ENCODE measurements at regions not wholly inside any gene's neighbourhood (a gene's known extent, or its start where the extent isn't known, plus 50 kb on each side); places are given as distances from the start of the nearest gene placed in this dataset.

DNA sequence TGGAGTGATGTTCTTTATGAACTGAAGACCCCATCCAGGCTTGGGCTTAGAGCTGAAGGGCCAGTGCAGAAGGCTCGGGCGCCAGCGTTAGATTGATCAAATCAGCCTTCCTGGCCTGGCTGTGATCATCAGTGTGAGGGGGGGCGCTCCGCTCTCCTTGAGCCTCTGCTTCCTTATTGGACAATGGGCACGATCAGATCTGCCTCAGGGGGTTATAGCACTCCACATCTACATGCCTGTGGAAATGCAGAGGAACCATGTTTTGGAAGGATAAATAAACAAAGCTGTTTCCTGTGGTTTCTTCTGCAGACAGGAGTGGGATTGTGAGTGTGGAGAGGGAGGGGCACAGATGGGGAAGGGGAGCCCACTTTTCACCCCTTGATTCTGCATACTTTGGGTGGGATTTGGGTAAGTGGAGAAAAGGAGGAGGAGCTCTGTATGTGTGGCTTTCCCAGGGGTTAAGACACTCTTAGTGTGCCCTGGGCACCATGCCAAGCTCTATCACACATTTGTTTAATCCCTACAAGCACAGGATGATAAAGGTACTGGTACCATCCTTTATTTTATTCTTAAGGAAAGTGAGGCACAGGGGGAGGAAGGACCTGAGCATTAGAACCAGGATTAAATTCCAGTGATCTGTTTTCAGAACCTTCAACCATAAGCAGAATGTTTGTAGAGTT is 150.5 kb downstream of the EN1 start:
- DNase-seq: no peak

- DNase-seq: no peak
These were observed 154.1 kb downstream of the EN1 start for GRCh38 chr2:118693287-118693822.

- no peak for DNase-seq
These were observed 157.6 kb downstream of the EN1 start for GRCh38 chr2:118689874-118690273.

DNA sequence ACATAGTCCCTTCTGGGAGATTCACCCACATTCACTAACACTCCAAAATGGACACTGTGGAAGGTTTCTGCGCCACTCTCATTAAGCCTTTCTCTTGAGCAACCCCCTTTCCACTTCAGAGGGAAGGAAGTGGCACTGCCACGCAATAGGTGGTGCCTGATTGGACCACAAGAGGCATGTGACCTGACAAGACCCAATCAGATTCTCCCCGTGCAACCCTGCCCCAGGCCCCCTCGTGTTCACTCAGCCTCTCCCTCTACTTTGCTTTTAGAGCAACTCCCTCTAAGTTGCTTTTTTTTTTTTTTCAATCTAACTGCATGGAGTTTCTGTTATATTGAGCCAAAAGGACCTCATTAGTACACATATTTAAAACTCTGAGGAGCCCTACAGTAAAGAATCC is 158.0 kb downstream of the EN1 start:
- no peak for DNase-seq

DNA sequence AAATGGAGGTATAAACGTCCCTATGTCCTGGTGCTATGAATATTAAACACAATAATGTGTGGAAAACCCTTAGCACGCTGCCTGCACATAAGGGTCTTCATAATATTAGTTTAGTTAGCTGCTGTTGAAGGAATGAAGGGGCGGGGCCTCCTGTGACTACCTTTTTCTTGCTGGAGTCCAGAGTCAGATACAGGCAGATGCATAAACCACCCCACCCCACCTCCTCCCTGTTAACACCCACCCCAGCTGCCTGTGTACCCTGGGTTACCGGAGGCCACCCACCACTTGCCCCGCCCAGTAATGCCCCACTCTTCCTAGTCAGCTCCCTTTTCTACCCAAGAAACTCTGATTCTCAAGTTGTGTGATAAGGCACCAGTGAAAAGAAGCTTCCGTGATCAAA is 158.4 kb downstream of the EN1 start:
- DNase-seq: no peak

DNA sequence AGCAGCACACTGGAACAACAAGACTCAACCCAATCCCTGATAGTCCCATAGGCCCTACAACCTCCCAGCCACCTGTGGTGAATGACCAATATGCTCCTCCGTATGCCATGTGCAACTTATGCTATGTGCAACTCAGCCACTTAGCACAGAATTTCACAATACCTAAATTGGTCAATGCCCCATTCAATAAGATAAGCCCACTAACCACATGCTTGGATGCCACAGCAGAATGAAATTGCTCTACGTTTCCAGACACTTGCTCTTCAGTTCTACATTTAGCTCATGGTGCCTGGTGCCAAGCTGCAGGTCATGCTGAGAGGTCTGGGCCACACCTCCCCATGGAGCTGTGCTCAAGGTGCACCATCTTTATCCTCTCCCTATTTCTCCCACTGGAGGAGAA is 159.8 kb downstream of the EN1 start:
- no peak for DNase-seq

DNA sequence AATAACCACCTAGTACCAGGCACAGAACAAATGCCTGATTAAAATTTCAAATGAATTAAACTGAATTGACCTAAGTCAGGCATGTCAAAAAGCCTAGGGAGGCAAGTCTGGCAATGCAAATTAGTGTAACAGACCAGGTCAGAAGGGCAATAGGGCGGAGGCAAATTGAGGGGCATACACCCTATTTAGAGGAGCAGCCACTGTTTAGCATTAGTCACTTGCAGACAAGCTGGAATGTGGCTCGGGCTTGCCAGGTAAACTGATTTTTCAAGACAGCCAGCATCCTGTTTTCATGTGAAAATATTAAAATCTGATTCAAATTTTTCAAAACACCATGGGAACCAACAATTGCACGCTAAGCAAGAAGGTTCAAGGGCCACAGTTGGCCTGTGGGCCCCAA is 160.3 kb downstream of the EN1 start:
- DNase-seq: no peak

GRCh38 chr2:118686346-118686745 is 161.1 kb downstream of the EN1 start:
- DNase-seq: no peak

DNA sequence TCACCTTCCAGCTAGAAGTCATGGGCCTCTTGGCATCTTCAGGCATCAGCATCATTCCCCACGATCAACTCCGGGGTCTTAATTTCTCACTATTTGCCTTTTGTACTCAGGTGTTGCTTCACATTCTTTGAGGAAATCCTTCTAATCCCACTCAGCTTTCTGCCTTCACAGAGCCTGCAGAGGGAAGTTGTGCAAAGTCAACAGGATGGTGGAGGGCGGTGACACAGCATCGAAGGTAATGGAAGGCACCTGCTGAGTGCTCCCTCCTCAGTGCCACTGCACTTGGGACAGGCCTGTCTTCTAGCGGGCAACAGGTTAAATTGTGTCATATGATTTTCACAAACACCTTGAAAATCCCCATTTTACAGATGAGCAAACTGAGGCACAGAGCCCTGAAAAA is 164.0 kb downstream of the EN1 start:
- DNase-seq: no peak

DNA sequence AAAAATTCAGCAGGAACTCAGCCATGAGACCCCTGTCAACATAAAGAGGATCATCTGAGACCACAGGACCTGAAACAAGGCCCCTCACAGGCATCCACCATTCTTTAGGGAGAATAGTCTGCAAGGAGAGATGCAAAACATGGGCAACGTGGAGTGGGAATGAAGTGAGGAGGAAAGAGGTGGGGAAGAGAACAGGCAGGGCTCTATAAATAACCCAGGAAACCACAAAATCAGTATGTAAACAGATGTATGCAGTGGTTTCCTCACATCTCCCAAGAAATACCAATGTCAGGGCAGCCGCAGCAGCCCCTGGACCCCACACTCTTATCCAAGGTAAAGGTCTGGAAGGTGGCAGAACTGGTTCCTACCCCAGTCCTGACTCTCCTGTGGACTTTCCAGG is 168.5 kb downstream of the EN1 start:
- no peak for DNase-seq

DNA sequence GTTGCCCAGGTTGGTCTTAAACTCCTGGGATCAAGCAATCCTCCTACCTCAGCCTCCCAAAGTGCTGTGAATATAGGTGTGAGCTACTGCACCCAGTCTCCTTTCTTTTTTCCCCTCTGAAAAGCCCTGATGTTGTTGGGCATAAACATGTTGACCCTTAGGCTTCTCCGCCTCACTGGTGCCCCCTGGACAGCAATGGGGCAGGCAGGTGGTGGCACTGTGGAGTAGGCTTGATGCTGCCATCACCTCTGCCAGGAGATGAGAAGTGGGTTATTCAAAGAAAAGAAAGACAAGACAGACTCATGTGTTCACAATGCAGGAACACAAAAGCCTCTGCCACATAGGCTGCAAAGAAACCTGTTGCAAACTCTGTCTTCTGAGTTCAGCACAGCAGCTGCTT is 169.9 kb downstream of the EN1 start:
- DNase-seq: no peak

GRCh38 chr2:118675531-118675930 is 171.9 kb downstream of the EN1 start:
- DNase-seq: no peak

- DNase-seq: no peak
These were observed 174.8 kb downstream of the EN1 start for GRCh38 chr2:118672571-118673158.

GRCh38 chr2:118671701-118672454 is 175.6 kb downstream of the EN1 start:
- DNase-seq: no peak

DNA sequence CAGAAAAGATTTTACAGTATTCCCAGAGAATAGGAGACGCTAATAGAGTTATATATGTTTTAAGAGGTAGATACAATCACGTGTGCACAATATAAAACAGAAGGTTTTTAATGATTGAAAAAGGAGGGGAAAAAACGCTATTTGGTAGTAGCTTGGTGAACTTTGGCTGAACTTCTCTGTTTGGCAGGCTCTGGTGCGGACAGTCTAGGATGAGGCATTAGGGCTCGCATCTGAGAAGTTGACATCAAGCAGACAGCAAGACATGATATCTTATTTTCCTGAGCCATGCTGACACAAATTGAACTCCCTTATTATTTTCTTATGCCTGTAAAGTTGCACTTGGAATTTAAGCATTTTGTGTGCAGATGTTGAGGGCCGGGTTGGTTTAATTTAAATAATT is 176.6 kb downstream of the EN1 start:
- no peak for DNase-seq

GRCh38 chr2:118670276-118670675 is 177.2 kb downstream of the EN1 start:
- DNase-seq: no peak

DNA sequence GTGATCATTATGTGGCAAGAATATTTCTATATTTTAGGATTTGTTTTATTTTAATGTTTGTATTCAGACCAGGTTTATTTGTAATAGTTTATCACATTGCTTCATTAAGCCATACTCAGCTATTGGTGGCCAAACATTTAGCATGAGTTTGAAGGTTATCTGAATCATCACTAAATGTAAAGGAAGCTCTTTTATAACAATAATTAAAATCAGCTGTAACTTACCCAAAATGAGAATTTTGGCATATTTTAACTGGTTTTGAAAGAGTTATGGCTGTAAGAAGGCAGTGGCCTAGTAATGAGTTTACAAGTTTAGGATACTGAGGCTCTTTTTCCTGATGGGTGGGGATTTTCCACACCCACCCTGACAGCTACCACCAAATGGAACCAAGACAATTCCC is 177.8 kb downstream of the EN1 start:
- no peak for DNase-seq

GRCh38 chr2:118668431-118669424 is 178.7 kb downstream of the EN1 start:
- no peak for DNase-seq

DNA sequence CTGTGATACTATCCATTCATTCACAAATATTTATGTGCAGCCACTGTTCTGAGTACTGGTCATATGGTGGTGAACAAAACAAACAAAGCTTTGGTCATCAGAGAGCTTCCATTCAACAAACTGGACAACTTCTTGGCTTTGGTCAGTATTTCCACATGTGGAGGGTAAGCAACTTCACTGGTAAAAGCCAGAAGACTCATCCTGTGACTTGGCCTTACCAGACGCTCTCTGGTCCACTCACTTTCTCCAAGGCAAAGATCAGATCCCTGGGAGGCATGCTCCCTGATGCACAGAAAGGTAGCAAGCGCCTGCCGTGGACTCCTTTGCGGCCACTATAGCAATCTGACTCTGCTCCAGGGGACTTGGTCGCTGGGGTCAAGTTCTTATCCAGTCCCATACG is 179.5 kb downstream of the EN1 start:
- DNase-seq: no peak

GRCh38 chr2:118667348-118667747 is 180.1 kb downstream of the EN1 start:
- no peak for DNase-seq

GRCh38 chr2:118665784-118666529 is 181.5 kb downstream of the EN1 start:
- no peak for DNase-seq

DNA sequence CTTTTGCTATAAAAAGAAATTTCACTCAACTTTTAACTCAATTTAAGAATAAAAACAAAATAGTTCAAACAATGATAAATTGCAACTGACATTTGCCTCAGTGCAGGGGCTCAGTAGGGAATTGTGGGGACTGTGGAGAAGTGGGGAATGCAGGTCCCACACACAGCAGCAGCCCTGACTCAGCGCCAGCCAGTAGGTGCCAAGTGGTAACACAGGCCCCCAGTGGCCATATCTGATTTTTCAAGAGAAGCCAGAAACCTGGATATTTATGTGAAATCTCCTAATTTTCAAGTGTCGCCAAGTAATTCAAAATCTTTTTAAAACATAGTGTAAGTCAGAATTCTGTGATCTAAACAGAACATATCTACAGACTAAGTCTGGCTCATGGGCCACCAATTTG is 186.3 kb downstream of the EN1 start:
- DNase-seq: no peak

All from SHP77 treated with DMSO at 0.1 percent for 48 hours (cell line).